Activated CD8-positive, alpha-beta memory T cell treated with anti-CD3 and anti-CD28 coated beads, Interleukin-2, amount 50 U/mL, for 1 hour (primary cell): ENCODE measurements at regions not wholly inside any gene's neighbourhood (a gene's known extent, or its start where the extent isn't known, plus 50 kb on each side); places are given as distances from the start of the nearest gene placed in this dataset.
"Not testable (repeated sequence)": the region's sequence is repeated elsewhere in the genome, so short reads cannot be mapped to it uniquely, and the experiment has no call there.

Source experiments
- DNase-seq: peaks from one replicate; pipeline ENCODE4 v3.0.0-alpha.2; 2020; ENCODE audit errors: extremely low read depth

GRCh38 chr18:22284581-22285360 lies 115.4 kb downstream of the GATA6 start:
- no peak for DNase-seq

- DNase-seq = not testable (repeated sequence)
These were observed 114.5 kb downstream of the GATA6 start for GRCh38 chr18:22283855-22284254.

DNA sequence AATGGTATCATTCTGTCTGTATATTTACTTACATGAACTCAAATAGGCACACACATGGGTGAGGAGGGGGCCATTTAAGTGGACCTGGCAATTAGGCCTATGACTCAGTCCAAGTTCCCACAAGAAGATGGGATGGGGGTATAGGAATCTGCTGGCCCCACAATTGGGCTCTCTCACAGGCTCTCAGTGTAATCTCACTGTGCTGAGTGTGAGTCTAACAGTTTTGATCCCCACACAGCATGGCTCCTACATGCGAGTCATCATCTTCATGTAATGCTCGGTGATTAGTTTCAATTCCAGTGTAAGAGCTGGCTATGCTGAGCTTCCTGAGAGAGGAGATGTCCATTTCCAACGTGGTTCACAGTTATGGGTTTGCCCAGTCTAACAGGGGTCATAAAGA lies 114.0 kb downstream of the GATA6 start:
- no peak for DNase-seq

DNA sequence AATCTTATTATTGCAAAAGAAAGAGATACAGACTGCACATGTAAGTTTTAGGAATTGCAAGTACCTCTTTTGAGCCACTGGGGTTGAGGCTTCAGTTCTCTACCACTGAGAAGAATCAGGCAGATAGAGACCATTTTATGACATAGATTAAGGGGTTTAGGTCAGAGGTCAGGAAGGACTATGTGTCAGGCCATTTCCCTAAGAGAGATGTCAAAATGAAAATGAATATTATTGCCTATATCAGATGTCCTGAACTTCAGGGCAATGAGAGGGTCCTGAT lies 113.7 kb downstream of the GATA6 start:
- DNase-seq = no peak

GRCh38 chr18:22282311-22283115 lies 113.1 kb downstream of the GATA6 start:
- DNase-seq = peak; percentile 9

- no peak for DNase-seq
These were observed 111.0 kb downstream of the GATA6 start for GRCh38 chr18:22280453-22280750.

DNA sequence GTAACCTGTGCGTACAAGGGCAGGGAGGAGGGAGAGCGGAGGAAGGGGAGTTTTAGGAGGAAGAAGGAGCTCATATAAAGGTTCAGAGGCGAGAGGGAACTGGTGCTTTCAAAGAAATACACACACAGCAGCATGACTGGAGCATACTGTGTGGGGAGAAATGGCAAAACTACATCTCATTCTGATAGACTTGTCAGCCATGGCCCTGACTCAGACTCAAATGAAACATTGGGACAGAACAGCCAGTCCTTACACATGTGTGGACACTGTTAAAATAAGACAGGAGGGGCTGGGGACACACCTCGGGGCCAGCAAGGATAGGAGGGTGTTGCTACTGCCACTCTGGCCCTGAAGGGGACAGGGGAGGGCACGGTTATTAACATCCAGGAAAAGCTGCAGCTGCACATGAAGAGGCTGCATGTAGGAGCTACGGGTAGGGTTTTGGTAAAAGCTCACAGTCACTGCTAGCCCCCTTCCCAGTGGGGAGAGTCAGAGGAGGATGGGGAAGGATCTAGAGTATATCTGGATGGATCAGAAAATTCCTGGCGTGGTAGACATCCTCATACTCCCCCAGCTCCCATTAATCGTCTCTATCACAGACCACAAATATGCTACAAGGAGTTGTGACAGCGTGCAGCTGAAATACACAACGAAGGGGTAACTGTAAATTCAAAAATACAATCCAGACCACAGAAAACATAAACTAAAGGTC lies 110.5 kb downstream of the GATA6 start:
- no peak for DNase-seq

DNA sequence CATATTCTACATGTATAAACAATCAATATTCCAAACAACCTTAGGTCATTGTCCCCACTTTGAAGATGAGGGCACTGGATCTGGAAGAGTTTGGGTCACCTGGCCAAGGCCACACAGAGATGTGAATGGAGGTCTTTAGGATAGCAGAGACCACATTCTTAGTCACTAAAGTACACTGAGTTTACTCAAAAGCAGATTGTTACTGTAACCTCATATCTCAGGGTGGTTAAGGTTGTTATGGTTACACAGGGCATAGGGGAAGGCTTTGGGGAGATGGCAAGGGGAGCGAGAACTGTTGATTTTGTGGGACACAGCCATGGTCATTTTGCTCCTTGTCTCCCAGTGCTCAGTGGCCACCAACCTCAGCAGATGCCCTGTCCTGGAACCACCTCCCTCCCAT lies 109.4 kb downstream of the GATA6 start:
- DNase-seq = no peak

DNA sequence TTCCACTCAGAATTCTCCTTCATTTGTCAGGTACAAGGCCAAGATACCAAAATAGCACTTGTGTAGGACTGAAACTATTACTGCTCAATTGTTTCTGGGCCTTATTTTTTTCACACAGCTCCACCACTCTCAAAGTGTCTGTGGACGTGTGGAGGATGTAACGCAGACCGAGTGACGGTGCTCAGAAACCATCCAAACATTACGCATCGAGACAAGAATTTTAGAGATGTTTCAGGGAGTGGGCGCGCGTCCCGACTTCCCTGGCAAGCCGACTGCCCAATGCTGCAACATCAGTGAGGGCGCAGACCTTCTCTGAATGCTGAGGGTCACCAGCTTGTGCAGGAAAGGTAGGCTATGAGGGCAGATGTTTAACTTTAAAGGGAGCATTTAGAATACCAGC lies 108.4 kb downstream of the GATA6 start:
- no peak for DNase-seq

DNA sequence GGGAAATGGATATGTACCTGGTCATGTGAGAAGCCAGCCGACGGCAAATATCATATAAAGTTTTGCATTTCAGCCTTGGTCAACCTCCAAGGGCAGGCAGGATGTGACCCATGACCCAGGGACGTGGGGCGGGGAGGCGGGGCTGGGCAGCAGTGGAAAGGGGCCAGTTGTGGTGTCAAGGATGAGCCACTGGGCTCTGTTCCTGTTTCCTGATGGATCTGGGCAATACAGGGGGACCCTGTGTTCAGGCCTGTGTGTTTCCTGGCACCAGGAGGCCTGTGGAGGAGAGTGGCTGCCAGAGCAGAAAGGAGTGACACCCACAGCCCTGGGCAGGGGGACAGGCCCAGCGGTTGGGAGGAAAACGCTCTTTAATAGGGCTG lies 106.9 kb downstream of the GATA6 start:
- no peak for DNase-seq

- no peak for DNase-seq
These were observed 106.4 kb downstream of the GATA6 start for GRCh38 chr18:22275706-22276333.

DNA sequence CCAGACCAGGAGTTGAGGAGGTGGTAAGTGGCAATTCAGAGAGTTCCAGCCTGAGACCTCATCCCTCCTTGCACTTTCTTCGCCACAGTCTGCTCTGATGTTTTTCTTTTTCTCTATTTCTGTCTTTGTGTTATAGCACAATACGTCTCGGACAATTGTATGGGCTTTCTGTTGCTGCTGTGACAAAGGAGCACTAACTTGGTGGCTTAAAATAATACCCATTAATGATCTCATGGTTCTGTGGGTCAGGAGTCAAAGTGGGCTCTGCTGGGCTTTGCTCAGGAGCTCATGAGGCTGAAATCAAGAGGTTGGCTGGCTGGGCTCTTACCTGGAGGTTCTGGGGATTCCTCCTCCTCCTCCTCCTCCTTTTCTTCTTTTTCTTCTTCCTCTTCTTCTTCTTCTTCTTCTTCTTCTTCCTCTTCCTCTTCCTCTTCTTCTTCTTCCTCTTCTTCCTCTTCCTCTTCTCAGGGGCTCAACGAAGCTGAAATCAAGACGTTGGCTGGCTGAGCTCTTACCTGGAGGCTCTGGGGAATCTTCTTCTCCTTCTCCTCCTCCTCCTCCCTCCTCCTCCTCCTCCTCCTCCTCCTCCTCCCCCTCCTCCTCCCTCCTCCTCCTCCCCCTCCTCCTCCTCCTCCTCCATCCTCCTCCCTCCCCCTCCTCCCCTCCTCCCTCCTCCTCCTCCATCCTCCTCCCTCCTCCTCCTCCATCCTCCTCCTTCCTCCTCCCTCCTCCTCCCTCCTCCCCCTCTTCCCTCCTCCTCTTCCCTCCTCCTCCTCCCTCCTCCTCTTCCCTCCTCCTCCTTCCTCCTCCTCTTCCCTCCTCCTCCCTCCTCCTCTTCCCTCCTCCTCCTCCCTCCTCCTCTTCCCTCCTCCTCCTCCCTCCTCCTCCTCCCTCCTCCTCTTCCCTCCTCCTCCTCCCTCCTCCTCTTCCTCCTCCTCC lies 104.0 kb downstream of the GATA6 start:
- DNase-seq = no peak

DNA sequence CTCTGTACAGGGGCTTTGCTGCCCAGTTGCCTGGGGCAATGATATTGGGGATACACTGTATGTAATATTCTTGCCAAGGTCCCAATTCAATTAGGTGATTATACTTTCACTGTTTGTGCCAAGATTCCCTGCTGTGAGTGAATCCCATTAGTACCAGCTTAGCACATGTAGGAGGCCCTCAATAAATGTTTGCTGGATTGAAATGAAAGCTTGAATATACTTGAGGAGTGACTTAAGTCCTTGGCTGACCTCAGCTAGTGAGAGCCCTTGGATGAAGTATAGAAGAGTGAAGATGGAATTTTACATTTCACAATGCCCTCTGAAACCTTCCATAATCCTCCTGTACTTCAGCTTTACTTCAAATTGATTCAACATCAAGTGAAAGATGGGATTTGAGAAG lies 102.9 kb downstream of the GATA6 start:
- DNase-seq = no peak

GRCh38 chr18:22271030-22271429 lies 101.6 kb downstream of the GATA6 start:
- DNase-seq = no peak

- no peak for DNase-seq
These were observed 99.3 kb downstream of the GATA6 start for GRCh38 chr18:22268641-22269128.

DNA sequence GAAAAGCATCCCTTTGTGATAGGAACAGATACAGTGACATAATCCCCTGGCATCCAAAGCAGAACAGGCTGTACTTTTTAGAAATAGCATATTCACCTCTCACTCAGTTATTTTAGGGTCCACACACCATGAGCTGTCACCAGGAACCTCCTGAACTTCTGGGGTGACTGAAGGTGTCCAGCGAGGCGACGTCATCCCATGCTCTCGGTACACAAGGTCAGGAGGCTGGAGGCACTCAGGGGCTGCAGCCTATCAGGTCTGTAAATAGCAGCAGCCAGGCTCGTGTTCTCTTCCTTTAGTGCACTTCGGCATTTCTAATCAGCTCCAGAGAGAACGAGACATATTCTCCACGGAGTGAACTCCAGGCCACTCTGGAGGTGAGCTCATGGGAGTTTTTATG lies 98.3 kb downstream of the GATA6 start:
- no peak for DNase-seq

DNA sequence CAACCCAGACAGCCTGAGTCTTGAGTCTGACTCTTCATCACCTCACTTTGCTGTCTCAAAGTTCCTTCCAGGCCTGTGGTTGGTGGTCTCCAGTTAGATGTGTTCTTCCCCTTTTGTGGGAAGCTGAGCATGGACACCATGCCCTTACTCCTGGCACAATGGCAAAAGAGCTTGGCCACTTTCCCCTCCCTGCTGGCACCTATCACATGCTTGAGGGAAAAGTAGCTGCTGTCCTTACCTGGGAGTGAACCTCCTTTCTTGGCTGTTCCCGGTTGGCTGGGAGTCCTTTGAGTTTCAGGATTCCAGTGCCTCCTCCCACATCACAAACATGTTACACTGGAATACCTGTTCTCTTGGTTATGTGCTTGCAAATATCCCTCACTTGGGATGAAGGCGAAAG lies 97.8 kb downstream of the GATA6 start:
- DNase-seq = no peak

DNA sequence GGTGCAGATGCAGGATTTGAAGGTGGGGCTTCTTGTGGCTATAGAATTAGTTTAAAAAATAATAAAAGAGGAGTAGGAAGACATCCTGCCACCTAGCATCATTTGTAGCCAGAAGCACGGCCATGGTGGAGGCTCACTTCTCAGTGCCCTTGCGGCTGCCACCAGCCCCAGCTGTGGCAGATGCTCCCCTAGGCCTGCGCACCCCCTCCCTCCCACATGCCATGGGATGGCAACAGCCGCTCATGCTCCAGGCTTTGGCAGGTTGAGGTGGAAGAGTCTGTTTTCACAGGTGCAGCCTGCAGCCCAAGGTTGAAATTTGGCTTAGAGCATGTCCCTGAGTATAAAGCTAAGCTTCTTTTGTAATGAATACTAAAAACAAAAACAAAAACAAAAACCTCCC lies 96.4 kb downstream of the GATA6 start:
- no peak for DNase-seq

DNA sequence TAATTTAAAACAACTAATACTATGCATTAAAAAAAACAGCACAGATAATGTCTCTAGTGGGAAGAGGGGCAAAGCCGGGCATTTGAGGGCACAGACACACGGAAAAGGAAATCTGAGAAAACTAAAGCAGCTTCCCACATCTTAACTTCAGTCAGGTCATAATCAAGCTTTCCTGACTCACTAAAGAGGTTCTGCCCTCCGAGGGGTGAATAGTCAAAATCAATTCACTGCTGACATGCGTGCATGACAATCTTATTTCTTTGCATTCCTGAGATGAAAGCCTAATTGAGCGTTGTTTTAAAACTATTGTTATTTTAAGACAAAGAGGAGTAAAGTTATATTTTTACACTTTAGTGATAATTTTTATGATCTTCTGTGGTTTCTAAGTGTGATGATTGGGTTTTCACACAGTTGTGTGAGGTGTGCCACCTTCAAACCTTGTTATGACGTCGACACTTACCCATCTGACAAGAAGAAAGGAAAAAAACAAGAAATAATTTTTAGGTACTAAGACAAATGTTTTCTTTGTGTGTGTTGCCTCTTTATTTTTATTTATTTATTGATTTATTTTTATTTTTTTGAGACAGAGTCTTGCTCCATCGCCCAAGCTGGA lies 90.9 kb downstream of the GATA6 start:
- no peak for DNase-seq

DNA sequence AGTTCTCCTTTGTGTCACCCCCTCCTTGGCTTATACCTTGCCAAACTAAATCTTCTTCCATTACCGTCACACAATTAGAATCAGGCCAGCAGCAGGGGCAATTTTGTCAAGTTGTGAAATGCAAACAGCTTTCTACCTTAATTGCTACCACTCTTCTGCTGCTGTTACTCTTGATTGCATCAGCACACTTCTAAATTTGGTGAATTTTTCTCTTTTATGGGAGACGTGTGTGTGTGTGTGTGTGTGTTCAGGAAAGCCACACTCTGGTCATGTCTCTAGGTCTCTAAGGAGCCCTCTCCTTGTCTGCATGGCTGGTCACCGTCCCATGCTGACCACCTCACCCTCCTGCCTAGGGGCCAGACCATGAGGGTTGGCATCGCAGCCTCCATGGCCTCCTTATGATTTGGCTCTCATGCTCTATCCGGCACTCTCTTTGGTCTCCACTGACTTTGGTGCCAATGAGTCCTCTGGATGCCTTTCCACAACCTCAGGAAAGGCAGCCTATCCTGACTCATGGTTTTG lies 87.7 kb downstream of the GATA6 start:
- no peak for DNase-seq

- DNase-seq = no peak
These were observed 84.7 kb downstream of the GATA6 start for GRCh38 chr18:22254088-22254487.
